ENCODE measurements at regions not wholly inside any gene's neighbourhood (a gene's known extent, or its start where the extent isn't known, plus 50 kb on each side); places are given as distances from the start of the nearest gene placed in this dataset.

GRCh38 chr17:72193391-72194106 is 72.7 kb downstream of the SOX9 start:
- TF ChIP-seq CTCF (IDR thresholded peaks at IDR 0.05), result no peak

GRCh38 chr17:72199256-72199655 is 78.4 kb downstream of the SOX9 start:
- no peak for TF ChIP-seq CTCF (IDR thresholded peaks at IDR 0.05)

- TF ChIP-seq CTCF (IDR thresholded peaks at IDR 0.05), result no peak
Measured at GRCh38 chr17:72204742-72205141, 83.9 kb downstream of the SOX9 start.

- no peak for TF ChIP-seq CTCF (IDR thresholded peaks at IDR 0.05)
Measured at GRCh38 chr17:72205357-72205756, 84.5 kb downstream of the SOX9 start.

GRCh38 chr17:72205822-72206221 is 85.0 kb downstream of the SOX9 start:
- no peak for TF ChIP-seq CTCF (IDR thresholded peaks at IDR 0.05)

- no peak for TF ChIP-seq CTCF (IDR thresholded peaks at IDR 0.05)
Measured at GRCh38 chr17:72206376-72206775, 85.6 kb downstream of the SOX9 start.

GRCh38 chr17:72208832-72209231 is 88.0 kb downstream of the SOX9 start:
- no peak for TF ChIP-seq CTCF (IDR thresholded peaks at IDR 0.05)

- no peak for TF ChIP-seq CTCF (IDR thresholded peaks at IDR 0.05)
Measured at GRCh38 chr17:72212041-72212440, 91.2 kb downstream of the SOX9 start.
